Fibroblast of pulmonary artery (primary cell): ENCODE measurements at regions not wholly inside any gene's neighbourhood (a gene's known extent, or its start where the extent isn't known, plus 50 kb on each side); places are given as distances from the start of the nearest gene placed in this dataset.

Experiments used
- DNase-seq: peaks from one replicate; pipeline ENCODE4 v3.0.0-alpha.2; 2010; ENCODE audit warnings: low read depth
- H3K4me3 ChIP-seq: replicated peaks from 2 replicates; pipeline ENCODE4 v1.5.1; 2011; ENCODE audit warnings: low read depth, mild to moderate bottlenecking, control low read depth, low read length, moderate library complexity
- CTCF ChIP-seq: IDR thresholded peaks from 2 replicates; pipeline ENCODE4 v1.5.1; 2011; ENCODE audit warnings: mild to moderate bottlenecking, control low read depth, low read length, inconsistent platforms; ENCODE audit errors: missing control alignments

- TF ChIP-seq CTCF = no peak
- H3K4me3 ChIP-seq = no peak overlapping the region
- no peak for DNase-seq
These were observed 535.5 kb downstream of the SQOR start for GRCh38 chr15:46170326-46170725.

GRCh38 chr15:46174122-46174521 lies 539.3 kb downstream of the SQOR start:
- no peak for DNase-seq
- TF ChIP-seq CTCF = no peak
- H3K4me3 ChIP-seq = no peak overlapping the region

- no peak for TF ChIP-seq CTCF
These were observed 542.4 kb downstream of the SQOR start for GRCh38 chr15:46177219-46177618.

GRCh38 chr15:46178138-46178537 lies 543.3 kb downstream of the SQOR start:
- TF ChIP-seq CTCF = no peak
- no peak for DNase-seq
- H3K4me3 ChIP-seq = no peak overlapping the region

More at GRCh38 chr15:46177219-46177618, 542.4 kb downstream of the SQOR start:
- DNase-seq = no peak
- no peak overlapping the region for H3K4me3 ChIP-seq

GRCh38 chr15:46207341-46207740 lies 572.5 kb downstream of the SQOR start:
- DNase-seq = no peak
- TF ChIP-seq CTCF = no peak
- no peak overlapping the region for H3K4me3 ChIP-seq

GRCh38 chr15:46213551-46213950 lies 578.7 kb downstream of the SQOR start:
- DNase-seq = no peak
- TF ChIP-seq CTCF = no peak

GRCh38 chr15:46222826-46223225 lies 588.0 kb downstream of the SQOR start:
- no peak for TF ChIP-seq CTCF
- DNase-seq = no peak
- no peak overlapping the region for H3K4me3 ChIP-seq

More at GRCh38 chr15:46213551-46213950, 578.7 kb downstream of the SQOR start:
- H3K4me3 ChIP-seq = no peak overlapping the region
